Neural cell (in vitro differentiated cells): ENCODE measurements at regions not wholly inside any gene's neighbourhood (a gene's known extent, or its start where the extent isn't known, plus 50 kb on each side); places are given as distances from the start of the nearest gene placed in this dataset.

ENCODE experiments used
- H2AFZ ChIP-seq: fragments of 200-600, 300-800 bp; sonication (generic), shearing (Covaris generic); 2 replicates; pipeline ENCODE4 v1.6.0; 2014; ENCODE audit warnings: low read depth, mild to moderate bottlenecking, antibody characterized with exemption, low read length, moderate library complexity
- H3F3A ChIP-seq: fragments of 200-600 bp; shearing (Covaris generic); 2 replicates; pipeline ENCODE4 v1.6.1; 2016; ENCODE audit warnings: mild to moderate bottlenecking, moderate library complexity, mixed read lengths, antibody characterized with exemption, low read length; ENCODE audit not compliant: insufficient read depth, poor library complexity, severe bottlenecking
- H3K27ac ChIP-seq: fragments of 200-600, 300-800 bp; sonication (generic), shearing (Covaris generic); 2 replicates; pipeline ENCODE4 v1.5.1; 2014; ENCODE audit warnings: mild to moderate bottlenecking, low read length, moderate library complexity
- H3K27me3 ChIP-seq: fragments of 300-800, 200-600 bp; sonication (generic), shearing (Covaris generic); 2 replicates; pipeline ENCODE4 v1.6.0; 2014; ENCODE audit warnings: mild to moderate bottlenecking, low read depth, low read length, moderate library complexity; ENCODE audit not compliant: insufficient read depth
- H3K36me3 ChIP-seq: fragments of 300-800, 200-600 bp; sonication (generic), shearing (Covaris generic); 2 replicates; pipeline ENCODE4 v1.5.1; 2014; ENCODE audit warnings: mild to moderate bottlenecking, antibody characterized with exemption, low read length, moderate library complexity; ENCODE audit not compliant: insufficient read depth
- H3K4me2 ChIP-seq: fragments of 300-800, 200-600 bp; sonication (generic), shearing (Covaris generic); 2 replicates; pipeline ENCODE4 v1.6.0; 2014; ENCODE audit warnings: mild to moderate bottlenecking, low read length
- H3K4me3 ChIP-seq: fragments of 300-800, 200-600 bp; sonication (generic), shearing (Covaris generic); 2 replicates; pipeline ENCODE4 v1.5.1; 2014; ENCODE audit warnings: mild to moderate bottlenecking, low read length, moderate library complexity
- H3K79me2 ChIP-seq: fragments of 200-600 bp; shearing (Covaris generic); replicated peaks from 2 replicates; pipeline ENCODE4 v1.6.0; 2014; ENCODE audit warnings: mild to moderate bottlenecking, low read length, moderate library complexity; ENCODE audit not compliant: insufficient read depth
- H3K9ac ChIP-seq: fragments of 300-800, 200-600 bp; sonication (generic), shearing (Covaris generic); 2 replicates; pipeline ENCODE4 v1.6.1; 2016; ENCODE audit warnings: mild to moderate bottlenecking, low read length, mixed read lengths
- H3K9me2 ChIP-seq: fragments of 200-600 bp; shearing (Covaris generic); 2 replicates; pipeline ENCODE4 v1.6.1; 2016; ENCODE audit warnings: mild to moderate bottlenecking, low read length, mixed read lengths; ENCODE audit not compliant: insufficient read depth
- H3K9me3 ChIP-seq: fragments of 200-600, 300-800 bp; sonication (generic), shearing (Covaris generic); 2 replicates; pipeline ENCODE4 v1.6.1; 2016; ENCODE audit warnings: mild to moderate bottlenecking, mixed run types, low read length, moderate library complexity, mixed read lengths
- H4K20me1 ChIP-seq: fragments of 200-600 bp; shearing (Covaris generic); 2 replicates; pipeline ENCODE4 v1.6.1; 2016; ENCODE audit warnings: mild to moderate bottlenecking, mixed run types; ENCODE audit not compliant: insufficient read depth
- EP300 ChIP-seq: fragments of 450-650 bp; conservative IDR thresholded peaks from 2 replicates; pipeline ENCODE4 v1.6.1; 2014; ENCODE audit warnings: antibody characterized with exemption, mild to moderate bottlenecking, moderate library complexity; ENCODE audit not compliant: poor library complexity, severe bottlenecking
- EZH2 ChIP-seq: fragments of 200-600, 300-800 bp; shearing (Covaris generic), sonication (generic); IDR thresholded peaks from 2 replicates; pipeline ENCODE4 v1.6.1; 2014; ENCODE audit warnings: antibody characterized with exemption, low read length, borderline replicate concordance, mild to moderate bottlenecking; ENCODE audit not compliant: insufficient read depth, poor library complexity, severe bottlenecking
- MXI1 ChIP-seq: fragments of 450-650 bp; conservative IDR thresholded peaks from 2 replicates; pipeline ENCODE4 v1.6.1; 2014; ENCODE audit warnings: antibody characterized with exemption, mild to moderate bottlenecking; ENCODE audit not compliant: poor library complexity, severe bottlenecking
- POLR2AphosphoS5 ChIP-seq: IDR thresholded peaks from 2 replicates; pipeline ENCODE4 v1.6.1; 2012
- RAD21 ChIP-seq: fragments of 450-650 bp; conservative IDR thresholded peaks from 2 replicates; pipeline ENCODE4 v1.6.1; 2014; ENCODE audit warnings: antibody characterized with exemption, mild to moderate bottlenecking, moderate library complexity
- SMC3 ChIP-seq: fragments of 450-650 bp; conservative IDR thresholded peaks from 2 replicates; pipeline ENCODE4 v1.6.1; 2014; ENCODE audit warnings: antibody characterized with exemption, mild to moderate bottlenecking, moderate library complexity; ENCODE audit not compliant: poor library complexity
- TAF1 ChIP-seq: IDR thresholded peaks from 2 replicates; pipeline ENCODE4 v1.6.1; 2012; ENCODE audit warnings: low read depth
- TF ChIP-seq, protein P1 (sequence below): fragments of 450-650 bp; IDR thresholded peaks from 2 replicates; pipeline ENCODE4 v1.5.1; 2014; ENCODE audit warnings: antibody characterized with exemption, mild to moderate bottlenecking, moderate library complexity; ENCODE audit not compliant: poor library complexity, severe bottlenecking
- TF ChIP-seq, protein P2 (sequence below): IDR thresholded peaks from 2 replicates; pipeline ENCODE4 v1.6.1; 2012; ENCODE audit warnings: borderline replicate concordance

DNA sequence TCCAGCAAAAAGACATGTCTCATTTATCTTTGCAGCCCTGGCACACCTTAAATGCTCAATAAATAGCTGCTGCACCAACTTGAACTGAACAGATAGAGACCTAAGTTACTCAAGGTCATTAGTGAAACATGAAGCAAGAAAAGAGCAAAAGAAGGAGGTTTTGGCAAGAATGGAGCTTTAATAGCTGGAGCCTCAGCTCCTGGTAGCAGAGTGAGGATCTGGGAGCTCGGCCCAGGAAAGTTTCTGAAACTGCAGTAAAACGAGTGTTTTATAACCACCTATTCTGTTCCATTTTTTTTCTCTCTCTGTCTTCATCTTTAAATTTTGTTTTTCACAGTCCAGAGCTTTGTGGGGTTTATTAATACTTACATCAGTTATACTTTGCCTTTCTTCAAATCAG is 207.5 kb downstream of the SETD4 start:
- TF ChIP-seq POLR2AphosphoS5 = no peak
- TF ChIP-seq EZH2 = no peak
- TF ChIP-seq, protein P1, sequence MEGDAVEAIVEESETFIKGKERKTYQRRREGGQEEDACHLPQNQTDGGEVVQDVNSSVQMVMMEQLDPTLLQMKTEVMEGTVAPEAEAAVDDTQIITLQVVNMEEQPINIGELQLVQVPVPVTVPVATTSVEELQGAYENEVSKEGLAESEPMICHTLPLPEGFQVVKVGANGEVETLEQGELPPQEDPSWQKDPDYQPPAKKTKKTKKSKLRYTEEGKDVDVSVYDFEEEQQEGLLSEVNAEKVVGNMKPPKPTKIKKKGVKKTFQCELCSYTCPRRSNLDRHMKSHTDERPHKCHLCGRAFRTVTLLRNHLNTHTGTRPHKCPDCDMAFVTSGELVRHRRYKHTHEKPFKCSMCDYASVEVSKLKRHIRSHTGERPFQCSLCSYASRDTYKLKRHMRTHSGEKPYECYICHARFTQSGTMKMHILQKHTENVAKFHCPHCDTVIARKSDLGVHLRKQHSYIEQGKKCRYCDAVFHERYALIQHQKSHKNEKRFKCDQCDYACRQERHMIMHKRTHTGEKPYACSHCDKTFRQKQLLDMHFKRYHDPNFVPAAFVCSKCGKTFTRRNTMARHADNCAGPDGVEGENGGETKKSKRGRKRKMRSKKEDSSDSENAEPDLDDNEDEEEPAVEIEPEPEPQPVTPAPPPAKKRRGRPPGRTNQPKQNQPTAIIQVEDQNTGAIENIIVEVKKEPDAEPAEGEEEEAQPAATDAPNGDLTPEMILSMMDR = no peak
- Histone ChIP-seq H3K4me3 (no peak overlapping the region), H3K27me3 (no peaks in the 10 kb centered on the region), H3K27ac (no peak overlapping the region), H3K9me2 (no peaks in the 10 kb centered on the region), H3K9me3 (no peaks in the 10 kb centered on the region), H4K20me1 (no peaks in the 10 kb centered on the region), H3K9ac (no peak overlapping the region), H3K4me2 (no peak overlapping the region), H2AFZ (no peak overlapping the region), H3K79me2 (no peaks in the 10 kb centered on the region), H3F3A (no peaks in the 10 kb centered on the region), H3K36me3 (no peaks in the 10 kb centered on the region)

DNA sequence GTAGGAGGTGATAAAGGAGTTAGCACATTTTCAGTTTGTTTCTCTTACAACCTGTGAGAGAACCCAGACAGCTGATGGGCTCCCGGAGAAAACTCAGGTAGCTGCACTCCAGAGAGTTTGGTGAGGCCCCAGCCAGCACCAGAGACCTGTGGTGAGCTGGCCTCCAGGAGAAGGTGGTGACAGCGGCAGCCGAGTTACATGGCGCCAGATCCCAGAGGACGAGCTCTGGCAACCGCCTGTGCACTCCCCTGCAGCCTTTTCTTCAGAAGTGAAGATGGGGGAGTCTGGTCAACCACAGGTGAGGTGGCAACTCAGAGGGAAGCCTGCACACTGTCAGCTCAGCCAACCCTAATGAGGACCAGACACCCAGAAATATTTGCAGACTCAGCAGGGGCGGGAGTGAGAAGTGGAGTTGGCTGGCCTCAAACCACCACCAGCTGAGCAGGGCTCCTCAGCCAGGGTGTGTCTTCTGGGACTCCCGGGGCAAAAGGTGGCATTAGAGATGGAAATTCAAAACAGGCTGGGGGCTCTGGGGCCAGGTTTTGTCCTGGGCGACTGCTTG is 209.7 kb downstream of the SETD4 start:
- H3K4me2 ChIP-seq = no peak overlapping the region
- no peak overlapping the region for H3K4me3 ChIP-seq
- H3K79me2 ChIP-seq = no peaks in the 10 kb centered on the region
- H2AFZ ChIP-seq = no peak overlapping the region
- no peak overlapping the region for H3K27ac ChIP-seq
- H3K9me3 ChIP-seq = no peaks in the 10 kb centered on the region
- no peaks in the 10 kb centered on the region for H3K36me3 ChIP-seq
- no peaks in the 10 kb centered on the region for H4K20me1 ChIP-seq
- no peak overlapping the region for H3K9ac ChIP-seq
- no peaks in the 10 kb centered on the region for H3K27me3 ChIP-seq
- no peak for TF ChIP-seq EZH2
- no peak for TF ChIP-seq TAF1
- no peak for TF ChIP-seq MXI1
- TF ChIP-seq, protein P1 = no peak
- TF ChIP-seq, protein P2, sequence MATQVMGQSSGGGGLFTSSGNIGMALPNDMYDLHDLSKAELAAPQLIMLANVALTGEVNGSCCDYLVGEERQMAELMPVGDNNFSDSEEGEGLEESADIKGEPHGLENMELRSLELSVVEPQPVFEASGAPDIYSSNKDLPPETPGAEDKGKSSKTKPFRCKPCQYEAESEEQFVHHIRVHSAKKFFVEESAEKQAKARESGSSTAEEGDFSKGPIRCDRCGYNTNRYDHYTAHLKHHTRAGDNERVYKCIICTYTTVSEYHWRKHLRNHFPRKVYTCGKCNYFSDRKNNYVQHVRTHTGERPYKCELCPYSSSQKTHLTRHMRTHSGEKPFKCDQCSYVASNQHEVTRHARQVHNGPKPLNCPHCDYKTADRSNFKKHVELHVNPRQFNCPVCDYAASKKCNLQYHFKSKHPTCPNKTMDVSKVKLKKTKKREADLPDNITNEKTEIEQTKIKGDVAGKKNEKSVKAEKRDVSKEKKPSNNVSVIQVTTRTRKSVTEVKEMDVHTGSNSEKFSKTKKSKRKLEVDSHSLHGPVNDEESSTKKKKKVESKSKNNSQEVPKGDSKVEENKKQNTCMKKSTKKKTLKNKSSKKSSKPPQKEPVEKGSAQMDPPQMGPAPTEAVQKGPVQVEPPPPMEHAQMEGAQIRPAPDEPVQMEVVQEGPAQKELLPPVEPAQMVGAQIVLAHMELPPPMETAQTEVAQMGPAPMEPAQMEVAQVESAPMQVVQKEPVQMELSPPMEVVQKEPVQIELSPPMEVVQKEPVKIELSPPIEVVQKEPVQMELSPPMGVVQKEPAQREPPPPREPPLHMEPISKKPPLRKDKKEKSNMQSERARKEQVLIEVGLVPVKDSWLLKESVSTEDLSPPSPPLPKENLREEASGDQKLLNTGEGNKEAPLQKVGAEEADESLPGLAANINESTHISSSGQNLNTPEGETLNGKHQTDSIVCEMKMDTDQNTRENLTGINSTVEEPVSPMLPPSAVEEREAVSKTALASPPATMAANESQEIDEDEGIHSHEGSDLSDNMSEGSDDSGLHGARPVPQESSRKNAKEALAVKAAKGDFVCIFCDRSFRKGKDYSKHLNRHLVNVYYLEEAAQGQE = no peak
- no peak for TF ChIP-seq POLR2AphosphoS5
- no peak for TF ChIP-seq SMC3
- no peak for TF ChIP-seq EP300
- TF ChIP-seq RAD21 = no peak
- H3K9me2 ChIP-seq = no peaks in the 10 kb centered on the region
- H3F3A ChIP-seq = no peaks in the 10 kb centered on the region
